ENCODE measurements at regions not wholly inside any gene's neighbourhood (a gene's known extent, or its start where the extent isn't known, plus 50 kb on each side); places are given as distances from the start of the nearest gene placed in this dataset.
"Not testable (repeated sequence)": the region's sequence is repeated elsewhere in the genome, so short reads cannot be mapped to it uniquely, and the experiment has no call there.

DNA sequence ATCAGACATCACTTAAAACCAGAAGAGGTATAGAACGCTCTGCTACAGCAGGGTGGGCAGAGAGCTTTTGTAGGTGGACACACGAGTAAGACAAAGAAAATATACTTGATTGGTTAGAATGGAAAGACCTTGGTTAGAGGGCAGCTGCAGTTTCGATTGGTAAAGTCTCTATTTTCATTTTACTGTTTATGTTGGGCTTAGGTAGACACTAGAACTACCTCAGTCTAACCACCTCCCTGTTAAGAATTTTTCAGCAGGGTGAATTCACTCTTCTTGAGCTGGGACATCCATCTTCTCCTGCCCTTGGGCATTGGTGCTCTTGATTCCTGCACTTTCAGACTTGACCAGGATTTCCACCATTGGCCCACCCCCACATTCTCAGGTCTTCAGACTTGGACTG, 116.3 kb downstream of the BASP1 start:
- intact Hi-C loops (cut with DNase I), result no loop called here
- DNase-seq, result no peak
- Histone ChIP-seq H3K9me3 (peaks cover 0 to 9% (median 0%) of the 10 kb centered on the region in 3 donors), H3K27me3 (no peaks in the 10 kb centered on the region), H3K36me3 (no peaks in the 10 kb centered on the region), H3K4me3 (no peak overlapping the region), H3K4me1 (no peaks in the 10 kb centered on the region), H3K27ac (no peak overlapping the region)
- WGBS, 2 donors, result 67 to 75% methylated on average over 3 of the region's 3 CpGs
- TF ChIP-seq, protein P1, sequence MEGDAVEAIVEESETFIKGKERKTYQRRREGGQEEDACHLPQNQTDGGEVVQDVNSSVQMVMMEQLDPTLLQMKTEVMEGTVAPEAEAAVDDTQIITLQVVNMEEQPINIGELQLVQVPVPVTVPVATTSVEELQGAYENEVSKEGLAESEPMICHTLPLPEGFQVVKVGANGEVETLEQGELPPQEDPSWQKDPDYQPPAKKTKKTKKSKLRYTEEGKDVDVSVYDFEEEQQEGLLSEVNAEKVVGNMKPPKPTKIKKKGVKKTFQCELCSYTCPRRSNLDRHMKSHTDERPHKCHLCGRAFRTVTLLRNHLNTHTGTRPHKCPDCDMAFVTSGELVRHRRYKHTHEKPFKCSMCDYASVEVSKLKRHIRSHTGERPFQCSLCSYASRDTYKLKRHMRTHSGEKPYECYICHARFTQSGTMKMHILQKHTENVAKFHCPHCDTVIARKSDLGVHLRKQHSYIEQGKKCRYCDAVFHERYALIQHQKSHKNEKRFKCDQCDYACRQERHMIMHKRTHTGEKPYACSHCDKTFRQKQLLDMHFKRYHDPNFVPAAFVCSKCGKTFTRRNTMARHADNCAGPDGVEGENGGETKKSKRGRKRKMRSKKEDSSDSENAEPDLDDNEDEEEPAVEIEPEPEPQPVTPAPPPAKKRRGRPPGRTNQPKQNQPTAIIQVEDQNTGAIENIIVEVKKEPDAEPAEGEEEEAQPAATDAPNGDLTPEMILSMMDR (IDR thresholded peaks at IDR 0.05), result no peak
- no peak for TF ChIP-seq POLR2A (IDR thresholded peaks at IDR 0.05)

DNA sequence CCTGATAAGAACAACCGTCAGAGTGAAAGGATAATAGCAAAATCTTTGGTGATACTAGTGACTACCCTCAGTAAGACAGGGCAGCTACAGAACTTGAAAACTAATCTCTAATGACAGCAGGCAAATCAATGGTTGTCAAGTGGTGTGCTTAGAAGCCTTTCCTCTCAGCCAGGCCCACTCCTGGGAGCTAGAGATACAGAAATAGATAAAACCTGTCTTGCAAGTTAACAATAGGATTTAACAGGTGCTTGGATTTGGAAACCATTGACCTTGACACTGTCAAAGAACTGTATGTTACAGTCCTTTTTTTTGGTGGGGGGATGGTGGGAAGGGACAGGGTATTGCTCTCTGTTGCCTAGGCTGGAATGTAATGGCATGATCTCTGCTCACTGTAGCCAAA, 118.6 kb downstream of the BASP1 start:
- DNase-seq, result no peak
- intact Hi-C loops (cut with DNase I), result no loop called here
- 81% methylated on average over 1 of the region's 1 CpG for WGBS, 2 donors
- Histone ChIP-seq H3K27ac (no peak overlapping the region), H3K4me1 (no peaks in the 10 kb centered on the region), H3K36me3 (no peaks in the 10 kb centered on the region), H3K9me3 (peaks cover 0 to 9% (median 0%) of the 10 kb centered on the region in 3 donors), H3K27me3 (no peaks in the 10 kb centered on the region), H3K4me3 (no peak overlapping the region)
- TF ChIP-seq, protein P1 (IDR thresholded peaks at IDR 0.05), result no peak
- TF ChIP-seq POLR2A (IDR thresholded peaks at IDR 0.05), result no peak

DNA sequence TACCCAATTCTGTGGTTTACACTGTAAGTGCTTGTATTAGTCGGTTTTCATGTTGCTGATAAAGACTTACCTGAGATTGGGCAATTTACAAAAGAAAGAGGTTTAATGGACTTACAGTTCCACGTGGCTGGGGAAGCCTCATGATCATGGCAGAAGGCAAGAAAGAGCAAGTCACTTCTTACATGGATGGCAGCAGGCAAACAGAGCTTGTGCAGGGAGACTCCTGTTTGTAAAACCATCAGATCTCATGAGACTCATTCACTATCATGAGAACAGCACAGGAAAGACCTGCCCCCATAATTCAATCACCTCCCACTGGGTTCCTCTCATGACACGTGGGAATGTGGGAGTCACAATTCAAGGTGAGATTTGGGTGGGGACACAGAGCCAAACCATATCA, 119.3 kb downstream of the BASP1 start:
- intact Hi-C loops (cut with DNase I); H3K36me3 ChIP-seq; H3K9me3 ChIP-seq; DNase-seq; H3K4me1 ChIP-seq; H3K4me3 ChIP-seq; H3K27me3 ChIP-seq; H3K27ac ChIP-seq: not testable (repeated sequence)
- 65 to 74% methylated on average over 3 of the region's 3 CpGs for WGBS, 2 donors

DNA sequence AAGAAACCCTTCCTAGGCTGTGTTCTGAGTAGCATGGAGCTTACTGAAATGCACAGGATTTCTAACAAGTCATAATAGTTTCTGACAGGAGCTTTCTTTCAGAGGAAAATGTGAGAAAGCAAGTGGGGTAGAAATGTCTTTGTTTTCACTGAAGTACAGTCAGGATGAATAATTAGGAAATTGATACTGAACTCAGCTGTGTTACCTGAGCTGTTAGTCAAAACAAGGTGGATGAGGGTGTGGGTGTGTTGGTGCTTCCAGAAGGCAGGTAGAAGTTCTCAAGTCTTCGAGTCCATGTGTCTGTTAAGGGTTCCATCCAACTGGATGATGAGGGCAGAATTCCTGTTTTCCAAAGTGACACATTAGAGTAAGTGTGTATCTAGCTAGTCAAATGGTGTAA, 122.4 kb downstream of the BASP1 start:
- TF ChIP-seq, protein P1 (IDR thresholded peaks at IDR 0.05), result no peak
- no peak for TF ChIP-seq POLR2A (IDR thresholded peaks at IDR 0.05)
- Histone ChIP-seq H3K4me3 (no peak overlapping the region), H3K27ac (no peak overlapping the region), H3K4me1 (no peaks in the 10 kb centered on the region), H3K36me3 (no peaks in the 10 kb centered on the region), H3K9me3 (peaks cover 0 to 9% (median 0%) of the 10 kb centered on the region in 3 donors), H3K27me3 (no peaks in the 10 kb centered on the region)
- 53 to 64% methylated on average over 1 of the region's 1 CpG for WGBS, 2 donors
- intact Hi-C loops (cut with DNase I), result no loop called here
- no peak for DNase-seq

DNA sequence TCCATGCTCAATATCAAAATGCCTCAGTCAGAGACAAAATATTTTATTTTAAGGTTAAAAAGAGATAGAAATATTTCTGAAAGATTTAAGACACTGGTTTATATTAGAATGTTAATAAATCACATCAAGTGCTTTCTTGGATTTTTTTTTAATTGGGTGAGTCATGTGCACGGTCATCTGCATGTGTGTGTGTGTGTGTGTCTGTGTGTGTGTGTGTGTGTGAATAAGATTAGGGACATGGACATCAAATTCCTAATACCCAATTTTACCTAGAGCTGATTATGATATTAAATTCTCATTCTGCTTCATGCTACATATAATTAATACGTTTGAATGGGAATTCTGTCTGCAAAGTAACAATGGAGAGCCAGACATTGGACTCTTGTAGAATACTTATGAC, 122.9 kb downstream of the BASP1 start:
- no peak for DNase-seq
- TF ChIP-seq, protein P1 (IDR thresholded peaks at IDR 0.05), result no peak
- no peak for TF ChIP-seq POLR2A (IDR thresholded peaks at IDR 0.05)
- H3K4me3 ChIP-seq, result no peak overlapping the region
- intact Hi-C loops (cut with DNase I), result no loop called here
- H3K9me3 ChIP-seq, result peaks cover 0 to 9% (median 0%) of the 10 kb centered on the region in 3 donors
- no peaks in the 10 kb centered on the region for H3K27me3 ChIP-seq
- no peak overlapping the region for H3K27ac ChIP-seq
- WGBS, 2 donors, result 50 to 53% methylated on average over 2 of the region's 2 CpGs
- no peaks in the 10 kb centered on the region for H3K4me1 ChIP-seq
- H3K36me3 ChIP-seq, result no peaks in the 10 kb centered on the region

DNA sequence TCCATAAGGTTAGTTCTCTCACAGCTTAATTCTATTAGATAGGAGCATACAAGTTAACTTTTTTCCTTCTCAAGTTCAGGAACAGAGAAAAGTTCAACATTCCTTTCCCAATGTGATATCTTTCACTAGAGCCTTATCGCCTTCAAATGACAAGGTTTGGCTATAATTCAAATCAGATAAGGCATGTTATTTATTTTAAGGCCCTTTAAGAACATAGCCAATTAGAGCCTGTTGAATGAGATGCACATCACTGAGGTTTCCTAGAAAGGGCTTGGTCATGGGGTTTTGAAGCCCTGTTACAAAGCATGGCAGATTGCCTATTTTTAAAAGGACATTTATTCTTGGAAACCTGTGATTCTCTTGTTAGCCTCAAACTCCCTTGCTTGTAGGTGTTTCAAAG, 123.4 kb downstream of the BASP1 start:
- Histone ChIP-seq H3K9me3 (peaks cover 0 to 9% (median 0%) of the 10 kb centered on the region in 3 donors), H3K36me3 (no peaks in the 10 kb centered on the region), H3K4me1 (no peaks in the 10 kb centered on the region), H3K4me3 (no peak overlapping the region), H3K27me3 (no peaks in the 10 kb centered on the region), H3K27ac (no peak overlapping the region)
- no peak for TF ChIP-seq POLR2A (IDR thresholded peaks at IDR 0.05)
- TF ChIP-seq, protein P1 (IDR thresholded peaks at IDR 0.05), result no peak
- WGBS, 2 donors, result 55 to 64% methylated on average over 1 of the region's 1 CpG
- intact Hi-C loops (cut with DNase I), result no loop called here
- no peak for DNase-seq
